GM23338 (cell line): ENCODE measurements at regions not wholly inside any gene's neighbourhood (a gene's known extent, or its start where the extent isn't known, plus 50 kb on each side); places are given as distances from the start of the nearest gene placed in this dataset.

Source experiments
- CREB1 ChIP-seq: fragments of 250-450 bp; sonication (Bioruptor Pico); IDR thresholded peaks from 2 replicates; pipeline ENCODE4 v1.5.0; 2020; ENCODE audit warnings: low read depth, mild to moderate bottlenecking, moderate library complexity
- EZH2 ChIP-seq: fragments of 200-600 bp; sonication (generic); IDR thresholded peaks from one replicate; pipeline ENCODE4 v1.8.0; 2017; ENCODE audit warnings: antibody characterized with exemption, mild to moderate bottlenecking, low read depth; ENCODE audit not compliant: unreplicated experiment
- EZH2phosphoT487 ChIP-seq: fragments of 200-600 bp; sonication (generic); IDR thresholded peaks from one replicate; pipeline ENCODE4 v1.8.1; 2018; ENCODE audit warnings: antibody characterized with exemption; ENCODE audit not compliant: unreplicated experiment
- POLR2AphosphoS5 ChIP-seq: IDR thresholded peaks from 2 replicates; pipeline ENCODE4 v1.6.1; 2016; ENCODE audit warnings: antibody characterized with exemption, low read depth
- REST ChIP-seq: IDR thresholded peaks from one replicate; pipeline ENCODE4 v1.6.1; 2018; ENCODE audit warnings: antibody characterized with exemption; ENCODE audit not compliant: unreplicated experiment
- ZNF462 ChIP-seq: fragments of 250-450 bp; sonication (Bioruptor Pico); IDR thresholded peaks from 2 replicates; pipeline ENCODE4 v1.5.0; 2020; ENCODE audit warnings: mild to moderate bottlenecking, moderate library complexity
- TF ChIP-seq, protein P1 (sequence below), 2 experiments: fragments of 200-600 bp in 1 of 2; sonication (generic) in 1 of 2; conservative IDR thresholded peaks; 2 replicates each; pipeline versions ENCODE4 v1.5.1 to v1.6.1; 2016 to 2017; ENCODE audit warnings: antibody characterized with exemption in 2 of 2, low read depth in 2 of 2, mild to moderate bottlenecking in 2 of 2, moderate library complexity in 1 of 2

DNA sequence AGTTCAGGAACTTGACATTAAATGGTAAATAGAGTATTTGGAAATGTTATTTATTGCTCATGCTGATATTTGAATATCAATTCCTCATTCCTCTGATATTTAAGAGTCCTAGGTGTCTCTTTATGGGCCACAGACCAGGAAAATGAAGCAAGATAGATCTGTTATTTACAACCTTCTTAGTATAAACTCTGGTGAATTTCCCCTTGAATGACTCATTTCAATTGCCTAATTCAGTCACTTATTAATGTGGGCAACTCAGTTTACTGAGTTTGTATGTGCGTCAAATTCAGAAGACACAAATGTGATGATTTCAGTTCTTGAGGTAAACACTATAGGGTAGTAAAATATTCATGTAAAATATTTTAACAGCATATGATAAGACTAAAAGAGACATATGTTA, 1404.4 kb upstream of the PRMT6 start:
- TF ChIP-seq CREB1 (no peak), EZH2 (no peak), EZH2phosphoT487 (no peak), REST (no peak), POLR2AphosphoS5 (no peak), ZNF462 (CRISPR knock-in tag) (no peak)
- TF ChIP-seq, protein P1, sequence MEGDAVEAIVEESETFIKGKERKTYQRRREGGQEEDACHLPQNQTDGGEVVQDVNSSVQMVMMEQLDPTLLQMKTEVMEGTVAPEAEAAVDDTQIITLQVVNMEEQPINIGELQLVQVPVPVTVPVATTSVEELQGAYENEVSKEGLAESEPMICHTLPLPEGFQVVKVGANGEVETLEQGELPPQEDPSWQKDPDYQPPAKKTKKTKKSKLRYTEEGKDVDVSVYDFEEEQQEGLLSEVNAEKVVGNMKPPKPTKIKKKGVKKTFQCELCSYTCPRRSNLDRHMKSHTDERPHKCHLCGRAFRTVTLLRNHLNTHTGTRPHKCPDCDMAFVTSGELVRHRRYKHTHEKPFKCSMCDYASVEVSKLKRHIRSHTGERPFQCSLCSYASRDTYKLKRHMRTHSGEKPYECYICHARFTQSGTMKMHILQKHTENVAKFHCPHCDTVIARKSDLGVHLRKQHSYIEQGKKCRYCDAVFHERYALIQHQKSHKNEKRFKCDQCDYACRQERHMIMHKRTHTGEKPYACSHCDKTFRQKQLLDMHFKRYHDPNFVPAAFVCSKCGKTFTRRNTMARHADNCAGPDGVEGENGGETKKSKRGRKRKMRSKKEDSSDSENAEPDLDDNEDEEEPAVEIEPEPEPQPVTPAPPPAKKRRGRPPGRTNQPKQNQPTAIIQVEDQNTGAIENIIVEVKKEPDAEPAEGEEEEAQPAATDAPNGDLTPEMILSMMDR (conservative IDR thresholded peaks at IDR 0.05; ENCODE audit: low read depth in 2 of 2): no peak
